Suppressor macrophage (primary cell): ENCODE measurements at regions not wholly inside any gene's neighbourhood (a gene's known extent, or its start where the extent isn't known, plus 50 kb on each side); places are given as distances from the start of the nearest gene placed in this dataset.
A peak's percentile ranks its signal among the peaks of the same experiment; 100 is the strongest.
"Not testable (repeated sequence)": the region's sequence is repeated elsewhere in the genome, so short reads cannot be mapped to it uniquely, and the experiment has no call there.

Source experiments
- DNase-seq, 4 experiments: peaks; one replicate each; pipeline ENCODE4 v3.0.0-alpha.2; 2020 to 2022

DNA sequence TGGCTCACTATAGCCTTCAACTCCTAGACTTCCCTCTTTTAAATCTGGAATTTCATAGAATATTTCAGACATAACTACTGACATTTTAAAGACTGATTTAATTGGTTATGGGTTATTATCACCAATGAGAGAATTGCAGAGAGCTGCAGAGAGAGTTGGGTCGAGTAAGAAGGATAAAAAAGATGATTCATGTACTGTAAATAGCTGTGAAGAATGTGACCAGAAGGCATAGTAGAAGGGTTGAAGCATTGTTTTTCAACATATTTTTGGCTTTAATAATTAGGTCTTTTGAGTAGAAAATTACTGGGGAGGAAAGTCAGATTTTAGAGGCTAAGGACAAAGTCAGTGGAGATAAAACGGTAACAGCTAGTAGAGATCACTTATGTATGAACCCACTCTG lies 503.2 kb upstream of the SLC8A1 start:
- DNase-seq, result no peak

DNA sequence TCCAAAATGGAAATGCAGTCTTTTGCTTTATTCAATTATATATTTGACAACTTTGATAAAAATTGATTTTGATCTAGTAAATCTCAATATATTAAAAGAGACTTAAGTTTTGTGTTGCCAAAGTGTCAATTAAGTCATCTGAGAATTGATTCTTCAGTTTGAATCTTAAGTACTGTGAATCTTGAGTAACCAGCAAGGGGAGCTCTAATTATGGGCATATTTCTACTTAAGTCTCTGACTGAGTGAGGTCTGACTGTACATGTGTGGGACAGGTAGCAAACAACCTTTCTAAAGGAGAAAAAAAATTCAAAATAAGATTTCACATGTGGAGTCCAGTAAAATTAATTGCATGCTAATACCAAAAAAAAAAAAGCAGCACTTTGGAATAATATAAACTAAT lies 503.7 kb upstream of the SLC8A1 start:
- no peak for DNase-seq

DNA sequence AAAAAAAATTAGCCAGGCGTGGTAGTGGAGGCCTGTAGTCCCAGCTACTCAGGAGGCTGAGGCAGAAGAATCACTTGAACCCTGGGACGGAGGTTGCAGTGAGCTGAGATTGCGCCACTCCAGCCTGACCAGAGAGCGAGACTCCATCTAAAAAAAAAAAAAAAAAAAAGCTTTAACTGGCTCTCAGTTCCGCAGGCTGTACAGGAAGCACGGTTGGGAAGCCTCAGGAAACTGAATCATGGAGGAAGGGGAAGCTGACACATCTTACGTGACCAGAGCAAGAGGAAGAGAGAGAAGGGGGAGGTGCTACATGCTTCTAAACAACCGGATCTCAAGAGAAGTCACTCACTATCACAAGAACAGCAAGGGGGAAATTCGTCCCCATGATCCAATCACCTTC lies 505.6 kb upstream of the SLC8A1 start:
- DNase-seq, result peak; percentile 57 to 83 (median 78)

DNA sequence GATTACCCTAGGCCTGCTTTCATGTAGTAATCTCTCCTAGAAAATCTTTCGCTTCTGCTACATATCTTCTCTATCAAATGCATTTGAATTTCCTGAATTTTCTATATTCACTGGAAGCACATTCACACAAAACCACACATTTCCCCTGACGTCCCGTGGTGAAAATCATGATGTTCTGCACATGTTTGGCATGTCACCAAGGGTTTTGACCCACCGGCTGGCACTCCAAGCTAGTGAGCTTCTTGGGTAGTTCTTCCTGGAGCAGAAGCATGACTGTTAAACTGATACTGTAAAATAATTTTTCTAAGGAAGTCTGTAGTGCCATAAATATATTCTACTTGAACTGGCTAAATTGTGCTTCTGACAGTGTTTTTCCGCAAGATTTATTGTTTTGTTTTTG lies 510.1 kb upstream of the SLC8A1 start:
- peak; percentile 0 to 29 (median 10) for DNase-seq

DNA sequence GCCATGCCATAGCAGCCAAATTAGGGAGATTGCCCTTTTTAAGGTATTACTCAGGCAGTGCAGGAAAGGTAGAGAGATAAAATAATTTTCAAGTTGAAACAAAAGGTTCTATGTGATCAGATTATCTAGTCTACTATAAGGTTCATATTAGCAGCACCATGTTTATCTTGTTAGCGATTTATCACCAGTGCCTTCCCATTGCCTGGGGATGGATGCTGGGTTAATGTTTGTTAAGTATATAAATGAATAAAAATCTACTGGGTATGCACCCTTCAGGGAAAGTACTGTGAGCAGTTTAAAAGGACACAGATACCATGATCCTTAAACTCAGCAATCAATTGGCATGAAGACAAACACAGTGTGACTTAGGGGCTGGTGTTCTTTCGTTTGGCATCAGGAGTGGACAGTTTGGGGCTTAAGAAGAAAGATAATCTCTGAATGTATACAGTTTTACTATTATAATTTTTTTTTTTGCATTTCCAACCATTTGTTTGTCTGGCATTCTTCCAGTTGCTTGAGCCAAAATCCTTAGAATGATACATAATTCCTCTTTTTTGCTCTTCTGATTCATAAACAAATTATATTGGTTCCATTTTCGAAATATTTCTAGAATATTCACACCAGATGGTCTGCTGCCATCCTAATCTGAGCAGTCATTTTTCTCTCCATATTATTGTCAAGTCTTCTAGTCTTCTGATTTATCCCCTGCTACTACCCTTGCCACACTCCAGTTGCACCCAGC lies 512.8 kb upstream of the SLC8A1 start:
- DNase-seq, result no peak

DNA sequence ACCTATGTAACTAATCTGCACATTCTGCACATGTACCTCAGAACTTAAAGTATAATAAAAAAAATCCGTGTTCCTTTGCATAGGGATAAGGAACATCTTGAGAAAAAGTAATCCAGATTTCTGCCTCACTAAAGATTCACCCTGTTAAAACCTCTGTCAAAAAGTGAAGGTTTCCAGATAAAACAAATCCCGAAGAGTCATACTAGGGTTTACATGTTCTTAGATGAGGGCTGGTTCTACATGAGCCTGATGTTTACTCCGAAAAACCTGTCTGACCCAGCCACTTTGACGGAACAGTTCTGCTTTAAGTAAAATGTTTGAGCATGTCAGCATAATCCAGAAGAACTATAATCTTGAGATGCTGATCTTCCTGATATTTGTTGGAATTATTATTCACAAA lies 515.6 kb upstream of the SLC8A1 start:
- no peak for DNase-seq

DNA sequence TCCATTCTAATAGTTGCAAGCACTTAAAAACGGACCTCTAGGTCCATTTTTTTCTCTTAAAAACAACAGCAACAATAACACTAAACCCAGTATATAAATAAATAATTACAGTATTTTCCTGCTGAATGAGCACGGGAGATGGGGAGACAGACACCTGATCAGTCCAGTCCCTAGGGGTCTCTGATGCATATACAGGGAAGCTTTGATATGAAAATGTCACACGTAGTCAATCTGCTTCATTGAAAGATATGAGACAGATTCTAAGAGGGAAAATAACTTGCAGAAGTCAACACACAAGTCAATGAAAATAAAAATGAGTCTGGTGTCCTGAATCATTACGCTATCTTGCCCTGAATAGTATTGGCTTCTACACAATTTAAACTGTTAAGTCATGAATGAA lies 523.3 kb upstream of the SLC8A1 start:
- DNase-seq, result no peak

DNA sequence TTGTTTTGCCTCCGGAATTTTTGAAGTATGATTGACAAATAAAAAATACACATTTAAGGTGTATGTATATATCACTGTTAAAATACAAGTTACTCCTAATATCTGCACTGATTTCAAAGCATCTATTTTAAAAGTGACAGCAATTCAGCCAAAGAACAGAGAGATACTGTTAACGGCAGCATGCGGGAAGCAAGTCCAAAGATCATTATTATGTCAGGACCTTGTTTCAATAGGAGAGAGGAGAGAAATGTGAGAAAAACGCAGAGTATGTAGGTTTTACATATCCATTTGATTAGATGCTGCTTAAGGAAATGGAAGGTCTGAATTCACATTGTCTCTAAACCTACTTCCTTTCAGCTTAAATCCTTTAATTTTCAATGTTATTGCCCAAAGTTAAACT lies 545.5 kb upstream of the SLC8A1 start:
- DNase-seq, result no peak

DNA sequence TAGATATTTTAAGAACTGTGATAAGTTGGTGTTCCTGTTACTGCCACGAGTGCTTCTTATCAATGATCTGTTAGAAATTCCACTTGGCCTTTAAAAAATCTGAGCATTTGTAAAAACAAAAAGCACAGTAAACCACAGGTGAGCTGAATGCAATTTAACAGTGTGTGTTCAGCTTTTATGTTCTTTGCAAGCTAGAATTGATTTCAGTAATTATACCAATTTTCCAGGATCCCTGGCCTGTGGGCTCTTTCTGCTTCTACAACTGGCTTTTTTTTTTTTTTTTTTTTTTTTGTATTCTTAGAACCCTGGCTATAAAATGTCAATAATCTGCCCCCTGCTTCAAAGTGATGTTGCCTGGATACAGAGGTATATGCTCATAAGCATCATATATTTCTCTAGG lies 548.5 kb upstream of the SLC8A1 start:
- no peak for DNase-seq

DNA sequence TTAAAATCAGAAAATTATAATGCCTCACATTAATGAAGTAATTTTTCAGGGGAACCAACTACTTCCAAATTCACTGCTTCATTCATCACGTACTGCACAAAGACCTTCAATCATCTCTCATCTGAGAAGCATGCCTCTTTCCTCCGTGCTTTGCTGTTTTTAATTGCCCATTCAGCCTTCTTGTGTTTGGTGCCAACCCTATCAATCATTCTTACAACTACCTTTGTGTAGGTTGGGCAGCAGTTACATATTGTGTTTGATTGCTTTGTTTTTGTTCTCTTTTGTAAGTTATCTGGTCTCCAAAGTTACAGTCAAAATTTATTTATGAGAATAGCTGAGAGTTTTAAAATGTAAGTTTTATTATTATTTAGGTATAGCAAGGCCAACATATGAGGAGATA lies 549.0 kb upstream of the SLC8A1 start:
- DNase-seq, result no peak

DNA sequence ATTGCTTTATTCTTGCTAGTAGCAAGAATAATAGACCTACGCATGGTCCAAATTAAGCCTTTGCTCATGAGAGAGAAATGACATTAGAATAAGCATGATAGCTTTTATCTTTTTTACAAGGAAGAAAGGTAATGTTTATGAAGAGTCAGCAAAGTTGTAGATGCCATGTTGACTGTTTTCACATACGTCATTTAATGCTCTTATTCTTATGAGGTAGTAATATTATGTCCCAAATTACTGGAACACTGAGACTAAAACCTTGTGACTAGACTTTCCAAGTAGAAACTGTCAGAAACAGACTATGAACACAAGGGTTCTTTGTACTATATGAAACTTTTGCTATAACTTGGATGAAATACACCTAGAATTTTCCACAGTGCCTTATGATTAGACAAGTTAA lies 552.8 kb upstream of the SLC8A1 start:
- no peak for DNase-seq

DNA sequence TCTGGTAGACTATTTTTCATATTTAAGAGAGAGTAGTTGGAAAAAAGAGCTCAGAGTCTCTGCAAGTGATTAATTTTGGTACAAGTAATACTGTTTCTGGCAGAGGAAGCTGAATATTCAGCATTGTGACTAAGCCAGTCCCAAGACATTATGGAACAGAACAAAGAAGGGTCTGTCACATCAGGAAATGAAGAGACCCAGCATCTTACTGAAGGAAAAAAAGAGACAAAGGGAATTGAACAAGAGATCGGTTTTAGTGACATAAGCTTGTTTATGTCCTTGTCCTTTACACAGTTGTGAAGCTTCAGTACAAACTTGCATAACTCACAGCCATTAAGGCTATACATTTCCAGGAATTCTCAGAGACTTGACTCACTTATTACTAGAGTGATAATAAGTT lies 568.5 kb upstream of the SLC8A1 start:
- no peak for DNase-seq

DNA sequence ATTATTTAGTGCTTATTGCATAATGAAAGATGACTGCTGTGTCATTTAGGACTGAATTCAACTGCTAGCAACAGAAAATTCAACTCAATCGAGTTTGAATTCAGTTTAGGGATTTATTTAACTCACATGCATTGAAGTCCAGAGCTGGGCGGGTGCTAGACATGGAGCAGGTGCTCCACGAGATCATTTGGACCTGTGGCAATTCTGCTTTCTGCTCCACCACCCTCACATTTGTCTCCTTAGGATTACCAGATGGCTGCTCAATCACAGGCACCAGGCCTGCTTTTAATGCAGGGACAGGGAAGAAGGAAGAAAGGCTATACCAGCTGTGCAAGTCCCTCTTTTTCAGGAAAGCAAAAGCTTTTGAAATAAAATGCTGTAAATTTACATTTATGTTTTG lies 572.9 kb upstream of the SLC8A1 start:
- no peak for DNase-seq

DNA sequence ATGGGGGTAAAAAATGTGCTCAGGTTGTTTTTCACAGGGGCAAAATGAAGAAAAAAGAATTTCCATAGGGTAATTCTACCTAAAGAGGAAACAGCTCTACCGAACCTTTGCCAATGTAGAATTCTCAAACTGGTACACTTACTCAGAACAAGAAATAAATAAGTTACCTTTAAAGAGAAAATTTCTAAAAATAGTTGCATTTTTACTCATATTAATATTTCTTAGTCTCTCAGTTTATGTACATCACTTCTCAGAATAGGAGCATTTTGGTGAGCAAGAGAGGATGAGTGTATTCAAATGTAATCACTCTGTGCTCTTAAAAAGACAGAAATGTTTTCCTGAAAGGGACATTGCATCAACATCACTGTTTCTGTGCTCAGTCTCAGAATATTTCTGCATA lies 574.7 kb upstream of the SLC8A1 start:
- no peak for DNase-seq

DNA sequence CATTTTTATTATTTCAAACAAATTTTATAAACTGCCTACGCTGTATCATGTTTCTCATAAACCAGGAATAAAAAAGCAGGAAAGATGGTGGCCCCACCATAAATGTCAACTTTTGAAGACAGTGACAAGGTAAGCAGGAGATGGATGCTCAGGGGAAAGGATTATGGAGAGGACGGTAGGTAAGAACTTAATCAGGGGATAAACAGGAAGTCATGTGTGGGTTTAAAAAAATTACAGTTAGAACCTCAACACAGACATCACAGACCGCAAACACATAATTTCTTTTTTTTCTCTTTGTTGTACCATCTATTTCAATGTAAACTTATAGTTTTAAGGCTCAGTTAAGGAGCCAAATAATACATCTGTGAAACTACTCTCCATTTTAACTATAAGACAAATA lies 575.2 kb upstream of the SLC8A1 start:
- DNase-seq, result no peak

DNA sequence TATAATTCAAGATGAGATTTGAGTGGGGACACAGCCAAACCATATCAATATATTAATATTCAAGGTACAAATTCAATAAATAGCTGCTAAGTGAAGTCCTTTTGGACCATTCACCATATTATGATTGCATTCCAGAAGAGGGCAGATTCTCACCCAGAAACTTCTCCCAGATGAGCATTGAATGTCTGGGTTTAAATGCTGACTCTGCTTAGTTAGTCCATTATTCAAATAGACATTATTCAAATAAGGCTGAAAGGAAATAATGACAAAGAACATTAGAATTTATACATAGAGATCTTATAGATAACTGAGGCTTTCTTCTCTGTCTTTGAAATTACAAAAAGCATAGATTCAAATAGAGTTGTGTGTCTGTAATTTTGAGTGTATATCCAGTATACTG lies 579.4 kb upstream of the SLC8A1 start:
- no peak for DNase-seq

DNA sequence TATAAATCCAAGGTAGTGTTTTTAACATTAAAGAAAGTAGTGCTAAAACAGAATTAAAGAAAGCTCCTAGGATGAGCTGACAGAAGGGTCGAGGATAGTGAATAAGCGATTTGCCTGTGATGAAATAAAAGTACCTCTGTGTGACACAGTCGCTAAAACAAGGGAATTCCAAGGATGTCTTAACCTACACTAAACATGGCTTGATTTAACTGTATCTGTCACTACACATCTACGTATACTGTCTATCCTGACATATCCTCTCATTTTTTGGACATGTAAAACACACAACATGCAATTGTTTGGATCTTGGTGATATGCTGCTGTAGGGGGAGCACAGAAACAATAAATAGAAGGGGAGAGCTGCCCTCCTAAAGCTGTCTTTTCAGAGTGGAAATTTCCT lies 580.8 kb upstream of the SLC8A1 start:
- no peak for DNase-seq

DNA sequence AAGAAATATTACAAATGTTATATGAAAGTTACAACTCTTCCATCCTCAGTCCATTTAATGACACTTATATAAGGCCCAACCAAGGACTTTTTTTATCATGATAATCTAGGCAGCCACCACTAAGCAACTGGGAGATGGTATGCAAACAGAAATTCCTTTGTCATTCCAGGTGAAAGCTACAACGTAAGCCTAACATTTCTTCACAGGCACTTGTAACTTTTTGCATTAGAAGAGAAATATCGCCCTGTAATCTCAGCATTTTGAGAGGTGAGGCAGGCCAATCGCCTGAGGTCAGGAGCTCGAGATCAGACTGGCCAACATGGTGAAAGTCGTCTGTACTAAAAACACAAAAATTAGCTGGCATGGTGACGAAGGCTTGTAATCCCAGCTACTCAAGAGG lies 581.2 kb upstream of the SLC8A1 start:
- no peak for DNase-seq

DNA sequence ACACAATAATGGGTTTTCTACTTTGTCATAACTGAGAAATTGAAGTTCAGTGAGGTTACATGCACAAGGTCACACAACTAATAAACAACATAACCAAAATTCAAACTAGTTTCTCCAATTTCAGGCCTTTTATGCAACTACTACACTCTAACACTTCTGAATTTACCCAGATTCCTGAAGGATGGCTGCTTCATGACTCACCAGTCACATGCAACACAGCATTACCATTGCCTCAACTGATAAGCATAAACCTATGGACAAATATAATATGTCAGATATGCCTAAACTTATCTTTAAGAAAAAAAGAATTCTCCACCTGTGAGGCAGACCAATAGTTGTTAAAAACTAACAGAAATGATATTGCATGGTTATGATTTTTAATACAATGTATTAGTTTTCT lies 586.5 kb upstream of the SLC8A1 start:
- no peak for DNase-seq

DNA sequence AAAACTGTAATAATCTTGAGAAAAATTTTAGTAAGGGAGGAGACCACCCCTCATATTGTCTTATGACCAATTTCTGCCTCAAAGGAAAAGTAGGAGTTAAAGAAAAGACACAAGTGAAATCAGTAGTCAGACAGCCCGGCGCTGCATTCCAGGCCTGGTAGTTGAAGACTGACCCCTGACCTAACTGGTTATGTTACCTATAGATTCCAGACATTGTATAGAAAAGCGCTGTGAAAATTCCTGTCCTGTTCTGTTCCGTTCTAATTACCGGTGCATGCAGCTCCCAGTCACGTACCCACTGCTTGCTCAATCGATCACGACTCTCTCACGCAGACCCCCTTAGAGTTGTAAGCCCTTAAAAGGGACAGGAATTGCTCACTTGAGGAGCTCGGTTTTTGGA lies 587.9 kb upstream of the SLC8A1 start:
- DNase-seq, result not testable (repeated sequence)

DNA sequence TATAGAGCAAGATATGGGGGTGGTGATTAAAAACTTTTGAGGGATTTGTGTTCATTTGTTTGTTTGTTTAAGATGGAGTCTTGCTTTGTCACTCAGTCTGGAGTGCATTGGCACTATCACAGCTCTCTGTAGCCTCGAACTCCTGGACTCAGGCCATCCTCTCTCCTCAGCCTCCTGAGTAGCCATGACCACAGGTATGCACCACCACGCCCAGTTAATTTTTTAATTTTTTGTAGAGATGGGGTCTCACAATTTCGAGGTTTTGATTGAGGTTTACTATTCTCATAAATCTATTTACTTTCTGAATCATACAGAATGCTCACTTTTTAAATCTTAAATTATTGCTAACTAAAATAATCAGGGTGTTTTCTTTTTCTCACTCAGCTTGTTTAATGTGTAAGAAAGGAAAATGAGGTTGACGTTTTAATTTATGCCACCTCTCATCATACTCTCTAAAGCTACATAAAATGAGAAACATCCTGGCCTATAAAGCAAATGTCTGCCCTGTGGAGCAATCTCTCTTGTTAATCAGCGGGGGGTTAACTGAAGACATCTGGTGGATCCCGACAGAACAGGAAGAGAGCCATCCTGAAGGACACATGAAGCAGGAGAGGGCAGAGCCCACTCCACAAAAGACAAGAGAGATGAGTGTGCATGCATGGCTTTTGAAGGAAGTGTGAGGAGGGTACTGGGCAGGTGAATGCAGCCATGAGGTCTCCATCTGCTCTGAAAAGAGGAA lies 589.1 kb upstream of the SLC8A1 start:
- DNase-seq, result no peak

DNA sequence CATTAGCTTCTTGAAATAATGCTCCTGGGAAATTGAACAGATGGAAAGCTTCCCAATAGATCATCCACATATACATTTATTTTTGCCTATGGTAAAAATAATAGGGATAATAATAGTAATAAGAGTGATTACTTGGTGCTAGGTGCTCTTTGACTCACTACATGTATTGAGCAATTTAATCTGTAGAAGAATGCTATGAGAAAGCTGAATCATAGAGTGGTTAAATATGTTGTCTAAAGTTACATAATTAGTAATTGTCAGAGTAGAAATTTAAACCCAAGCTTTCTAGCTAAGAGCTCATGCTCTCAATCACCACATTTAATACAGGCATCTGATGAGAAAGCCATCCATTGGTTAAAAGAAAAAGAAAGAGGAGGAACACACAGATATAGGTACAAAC lies 590.5 kb upstream of the SLC8A1 start:
- no peak for DNase-seq

DNA sequence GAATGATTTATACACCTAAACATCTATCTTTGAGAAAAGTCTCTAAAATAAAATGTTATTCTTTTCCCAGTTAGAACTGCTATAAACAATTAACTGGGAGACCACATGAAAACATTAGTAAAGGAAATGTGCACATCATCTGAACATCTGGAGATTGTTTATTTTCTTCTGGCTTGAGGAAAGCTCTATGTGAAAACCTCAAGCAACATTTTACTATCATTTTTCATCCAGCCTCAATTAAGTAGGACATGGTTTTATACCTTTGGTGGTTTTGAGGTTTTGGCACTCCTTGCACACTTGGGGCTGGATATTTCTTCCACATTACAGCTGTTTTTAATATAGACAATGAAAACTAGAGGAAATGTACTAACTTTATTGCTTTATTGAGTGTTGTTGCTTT lies 609.5 kb upstream of the SLC8A1 start:
- no peak for DNase-seq

DNA sequence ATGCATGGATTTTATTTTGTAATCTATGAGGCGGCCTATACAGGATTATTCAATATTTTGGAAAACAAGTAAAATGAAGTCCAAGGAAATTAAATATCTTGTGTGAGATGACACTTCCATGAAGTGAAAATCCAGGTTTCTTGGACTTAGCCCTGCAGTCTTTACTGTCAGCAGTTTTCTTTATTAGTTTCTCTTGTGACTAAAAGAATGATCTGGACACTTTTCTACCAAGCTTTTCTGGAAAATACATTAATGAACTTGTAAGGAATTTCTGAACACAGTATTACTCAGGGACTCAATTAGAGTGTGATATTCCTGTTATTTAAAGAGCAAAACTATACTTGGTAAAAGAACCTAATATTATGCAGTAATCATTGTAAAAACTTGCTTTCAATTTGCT lies 610.4 kb upstream of the SLC8A1 start:
- DNase-seq, result no peak

DNA sequence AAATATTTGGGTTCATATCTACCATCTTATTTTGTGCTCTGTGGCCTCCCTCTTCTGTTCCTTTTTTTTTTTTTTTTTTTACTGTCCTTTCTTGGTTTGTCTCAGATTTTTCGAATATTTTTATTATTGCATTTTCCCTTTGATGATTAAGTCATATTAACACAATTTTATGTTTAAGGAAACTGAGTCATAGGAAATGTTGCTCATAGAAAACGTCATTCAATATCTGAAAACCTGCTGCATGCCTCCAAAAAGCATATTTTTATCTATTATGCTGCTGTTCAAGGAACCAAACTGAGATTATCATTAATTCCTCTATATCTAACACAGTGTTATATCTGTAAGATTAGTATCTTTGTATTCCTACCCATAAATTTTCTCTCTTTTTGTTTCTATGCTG lies 614.3 kb upstream of the SLC8A1 start:
- DNase-seq, result no peak
